ENCODE measurements at regions not wholly inside any gene's neighbourhood (a gene's known extent, or its start where the extent isn't known, plus 50 kb on each side); places are given as distances from the start of the nearest gene placed in this dataset.

GRCh38 chr13:72164811-72165210 is 297.8 kb upstream of the DACH1 start:
- no peak overlapping the region for H3K4me3 ChIP-seq (ENCODE audit: low read length)
- no peaks in the 10 kb centered on the region for H3K9me3 ChIP-seq (replicated peaks; ENCODE audit: insufficient read depth, low read length)
- no peaks in the 10 kb centered on the region for H3K4me1 ChIP-seq (ENCODE audit: low read length)
- no peak overlapping the region for H3K27ac ChIP-seq (ENCODE audit: low read length)
- H3F3A ChIP-seq (ENCODE audit: insufficient read depth, low read length), result no peaks in the 10 kb centered on the region
- H3K9ac ChIP-seq (ENCODE audit: low read length), result no peak overlapping the region
- H3K79me2 ChIP-seq (ENCODE audit: low read length), result no peaks in the 10 kb centered on the region
- no peaks in the 10 kb centered on the region for H3K9me2 ChIP-seq (replicated peaks; ENCODE audit: insufficient read depth, low read length)
- H3K27me3 ChIP-seq (replicated peaks; ENCODE audit: insufficient read depth, low read length), result no peaks in the 10 kb centered on the region
- H3K4me2 ChIP-seq (ENCODE audit: low read depth, low read length), result no peak overlapping the region
- no peaks in the 10 kb centered on the region for H4K20me1 ChIP-seq (ENCODE audit: insufficient read depth, low read length)
- no peaks in the 10 kb centered on the region for H3K36me3 ChIP-seq (replicated peaks; ENCODE audit: insufficient read depth, low read length)
- no peak for DNase-seq
- H2AFZ ChIP-seq (ENCODE audit: low read length), result no peak overlapping the region
- TF ChIP-seq EZH2phosphoT487 (IDR thresholded peaks at IDR 0.05; ENCODE audit: low read length) (no peak), EZH2 (optimal IDR thresholded peaks at IDR 0.05; ENCODE audit: low read depth, low read length) (no peak), CTCF (IDR thresholded peaks at IDR 0.05; ENCODE audit: low read length) (no peak)

GRCh38 chr13:72163678-72164077 is 296.7 kb upstream of the DACH1 start:
- Histone ChIP-seq H3K9me2 (replicated peaks; ENCODE audit: insufficient read depth, low read length) (no peaks in the 10 kb centered on the region), H3K4me1 (ENCODE audit: low read length) (no peaks in the 10 kb centered on the region), H3K27me3 (replicated peaks; ENCODE audit: insufficient read depth, low read length) (no peaks in the 10 kb centered on the region), H3K79me2 (ENCODE audit: low read length) (no peaks in the 10 kb centered on the region), H3K9ac (ENCODE audit: low read length) (no peak overlapping the region), H4K20me1 (ENCODE audit: insufficient read depth, low read length) (no peaks in the 10 kb centered on the region), H3K9me3 (replicated peaks; ENCODE audit: insufficient read depth, low read length) (no peaks in the 10 kb centered on the region), H3K36me3 (replicated peaks; ENCODE audit: insufficient read depth, low read length) (no peaks in the 10 kb centered on the region), H3K4me3 (ENCODE audit: low read length) (no peak overlapping the region), H3K27ac (ENCODE audit: low read length) (no peak overlapping the region), H2AFZ (ENCODE audit: low read length) (no peak overlapping the region), H3F3A (ENCODE audit: insufficient read depth, low read length) (no peaks in the 10 kb centered on the region), H3K4me2 (ENCODE audit: low read depth, low read length) (no peak overlapping the region)
- TF ChIP-seq CTCF (IDR thresholded peaks at IDR 0.05; ENCODE audit: low read length), result no peak
- no peak for DNase-seq

- H3K4me3 ChIP-seq (ENCODE audit: low read length), result no peak overlapping the region
- H4K20me1 ChIP-seq (ENCODE audit: insufficient read depth, low read length), result no peaks in the 10 kb centered on the region
- no peaks in the 10 kb centered on the region for H3K36me3 ChIP-seq (replicated peaks; ENCODE audit: insufficient read depth, low read length)
- H3K9ac ChIP-seq (ENCODE audit: low read length), result no peak overlapping the region
- no peaks in the 10 kb centered on the region for H3F3A ChIP-seq (ENCODE audit: insufficient read depth, low read length)
- H3K4me1 ChIP-seq (ENCODE audit: low read length), result no peaks in the 10 kb centered on the region
- H3K27me3 ChIP-seq (replicated peaks; ENCODE audit: insufficient read depth, low read length), result no peaks in the 10 kb centered on the region
- no peak overlapping the region for H3K4me2 ChIP-seq (ENCODE audit: low read depth, low read length)
- H3K27ac ChIP-seq (ENCODE audit: low read length), result no peak overlapping the region
- no peak overlapping the region for H2AFZ ChIP-seq (ENCODE audit: low read length)
- H3K9me3 ChIP-seq (replicated peaks; ENCODE audit: insufficient read depth, low read length), result no peaks in the 10 kb centered on the region
- no peaks in the 10 kb centered on the region for H3K9me2 ChIP-seq (replicated peaks; ENCODE audit: insufficient read depth, low read length)
- no peak for DNase-seq
- TF ChIP-seq CTCF (IDR thresholded peaks at IDR 0.05; ENCODE audit: low read length) (no peak), EZH2 (optimal IDR thresholded peaks at IDR 0.05; ENCODE audit: low read depth, low read length) (no peak)
- H3K79me2 ChIP-seq (ENCODE audit: low read length), result no peaks in the 10 kb centered on the region
These were observed 294.0 kb upstream of the DACH1 start for GRCh38 chr13:72160977-72161376.

- Histone ChIP-seq H3K27me3 (replicated peaks; ENCODE audit: insufficient read depth, low read length) (no peaks in the 10 kb centered on the region), H3K27ac (ENCODE audit: low read length) (no peak overlapping the region), H3K9me3 (replicated peaks; ENCODE audit: insufficient read depth, low read length) (no peaks in the 10 kb centered on the region), H3K4me1 (ENCODE audit: low read length) (no peaks in the 10 kb centered on the region), H3K9me2 (replicated peaks; ENCODE audit: insufficient read depth, low read length) (no peaks in the 10 kb centered on the region), H4K20me1 (ENCODE audit: insufficient read depth, low read length) (no peaks in the 10 kb centered on the region), H3K4me3 (ENCODE audit: low read length) (no peak overlapping the region), H3K9ac (ENCODE audit: low read length) (no peak overlapping the region), H3F3A (ENCODE audit: insufficient read depth, low read length) (no peaks in the 10 kb centered on the region), H3K4me2 (ENCODE audit: low read depth, low read length) (no peak overlapping the region), H3K36me3 (replicated peaks; ENCODE audit: insufficient read depth, low read length) (no peaks in the 10 kb centered on the region), H3K79me2 (ENCODE audit: low read length) (no peaks in the 10 kb centered on the region), H2AFZ (ENCODE audit: low read length) (no peak overlapping the region)
- no peak for DNase-seq
- TF ChIP-seq CTCF (IDR thresholded peaks at IDR 0.05; ENCODE audit: low read length), result no peak
- TF ChIP-seq EZH2phosphoT487 (IDR thresholded peaks at IDR 0.05; ENCODE audit: low read length), result no peak
- no peak for TF ChIP-seq EZH2 (optimal IDR thresholded peaks at IDR 0.05; ENCODE audit: low read depth, low read length)
These were observed 289.8 kb upstream of the DACH1 start for GRCh38 chr13:72156760-72157159.
